ENCODE measurements at regions not wholly inside any gene's neighbourhood (a gene's known extent, or its start where the extent isn't known, plus 50 kb on each side); places are given as distances from the start of the nearest gene placed in this dataset.

GRCh38 chr6:90868256-90868655 lies 281.4 kb upstream of the MAP3K7 start:
- no peak for ATAC-seq (ENCODE audit: insufficient read depth, low FRiP score)
- Histone ChIP-seq H3K27me3 (ENCODE audit: control insufficient read depth in 3 of 3, insufficient read depth in 3 of 3, low read length in 2 of 3) (no peaks in the 10 kb centered on the region), H3K27ac (ENCODE audit: low read depth in 1 of 2, low read length in 1 of 2) (no peak overlapping the region), H3K4me3 (no peak overlapping the region), H3K4me1 (ENCODE audit: control insufficient read depth in 5 of 5, insufficient read depth in 5 of 5, low read length in 5 of 5) (peaks cover 0 to 8% (median 0%) of the 10 kb centered on the region in 5 donors), H3K9me3 (ENCODE audit: control insufficient read depth in 4 of 4, insufficient read depth in 3 of 4, low read length in 3 of 4) (no peaks in the 10 kb centered on the region), H3K9ac (ENCODE audit: insufficient read depth in 1 of 2, low read length in 2 of 2) (no peak overlapping the region), H3K36me3 (ENCODE audit: control insufficient read depth in 4 of 4, insufficient read depth in 4 of 4, low read length in 4 of 4) (no peaks in the 10 kb centered on the region)
- TF ChIP-seq CTCF (IDR thresholded peaks at IDR 0.05; ENCODE audit: control extremely low read depth, extremely low read depth), result no peak
- 88 to 94% methylated on average over 1 of the region's 1 CpG for WGBS, 2 donors
- no peak for DNase-seq

- H3K27ac ChIP-seq (ENCODE audit: low read depth in 1 of 2, low read length in 1 of 2), result no peak overlapping the region
- DNase-seq (no peak), ATAC-seq (ENCODE audit: insufficient read depth, low FRiP score) (no peak)
- no peaks in the 10 kb centered on the region for H3K36me3 ChIP-seq (ENCODE audit: control insufficient read depth in 4 of 4, insufficient read depth in 4 of 4, low read length in 4 of 4)
- peaks cover 0 to 4% (median 0%) of the 10 kb centered on the region in 5 donors for H3K4me1 ChIP-seq (ENCODE audit: control insufficient read depth in 5 of 5, insufficient read depth in 5 of 5, low read length in 5 of 5)
- WGBS, 2 donors, result 92 to 93% methylated on average over 3 of the region's 3 CpGs
- no peak overlapping the region for H3K9ac ChIP-seq (ENCODE audit: insufficient read depth in 1 of 2, low read length in 2 of 2)
- H3K27me3 ChIP-seq (ENCODE audit: control insufficient read depth in 3 of 3, insufficient read depth in 3 of 3, low read length in 2 of 3), result peaks cover 0 to 4% (median 0%) of the 10 kb centered on the region in 3 donors
- no peaks in the 10 kb centered on the region for H3K9me3 ChIP-seq (ENCODE audit: control insufficient read depth in 4 of 4, insufficient read depth in 3 of 4, low read length in 3 of 4)
- H3K4me3 ChIP-seq, result no peak overlapping the region
- no peak for TF ChIP-seq CTCF (IDR thresholded peaks at IDR 0.05; ENCODE audit: control extremely low read depth, extremely low read depth)
Measured at GRCh38 chr6:90865513-90865912, 278.6 kb upstream of the MAP3K7 start.

DNA sequence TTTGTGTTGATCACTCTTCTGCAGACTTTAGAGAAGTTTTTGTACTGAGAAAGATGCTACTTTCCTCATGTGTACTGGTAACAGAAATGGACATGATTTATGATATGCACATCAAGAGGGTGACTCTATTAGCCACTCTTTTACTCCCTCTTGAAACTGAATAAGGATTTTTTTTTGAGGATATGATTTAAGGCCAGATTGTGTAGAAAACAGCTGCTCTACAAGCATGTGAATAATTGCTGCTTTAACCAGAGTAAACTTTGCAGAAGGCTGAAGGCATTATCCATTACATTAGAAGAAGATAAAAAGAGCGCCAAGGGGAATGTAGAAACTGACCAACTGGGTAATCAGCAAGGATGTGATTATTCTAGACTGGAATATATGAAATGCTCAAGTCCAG lies 276.2 kb upstream of the MAP3K7 start:
- Histone ChIP-seq H3K4me1 (ENCODE audit: control insufficient read depth in 5 of 5, insufficient read depth in 5 of 5, low read length in 5 of 5) (peaks cover 0 to 12% (median 0%) of the 10 kb centered on the region in 5 donors), H3K4me3 (no peak overlapping the region), H3K9me3 (ENCODE audit: control insufficient read depth in 4 of 4, insufficient read depth in 3 of 4, low read length in 3 of 4) (no peaks in the 10 kb centered on the region), H3K36me3 (ENCODE audit: control insufficient read depth in 4 of 4, insufficient read depth in 4 of 4, low read length in 4 of 4) (no peaks in the 10 kb centered on the region), H3K27me3 (ENCODE audit: control insufficient read depth in 3 of 3, insufficient read depth in 3 of 3, low read length in 2 of 3) (peaks cover 0 to 4% (median 0%) of the 10 kb centered on the region in 3 donors), H3K9ac (ENCODE audit: insufficient read depth in 1 of 2, low read length in 2 of 2) (no peak overlapping the region), H3K27ac (ENCODE audit: low read depth in 1 of 2, low read length in 1 of 2) (no peak overlapping the region)
- no peak for DNase-seq
- 90 to 100% methylated on average over 1 of the region's 1 CpG for WGBS, 2 donors
- TF ChIP-seq CTCF (IDR thresholded peaks at IDR 0.05; ENCODE audit: control extremely low read depth, extremely low read depth), result no peak
- ATAC-seq (ENCODE audit: insufficient read depth, low FRiP score), result no peak

All from lung (tissue), 11 donors.